GM18498 (cell line): ENCODE measurements at regions not wholly inside any gene's neighbourhood (a gene's known extent, or its start where the extent isn't known, plus 50 kb on each side); places are given as distances from the start of the nearest gene placed in this dataset.

ENCODE experiments used
- ATAC-seq: cut with Tn5 transposase; IDR thresholded peaks from one replicate; pipeline ENCODE4 v1.9.1; 2021; ENCODE audit warnings: mild to moderate bottlenecking, moderate library complexity; ENCODE audit not compliant: unreplicated experiment

GRCh38 chr11:128407962-128408361, 179.4 kb downstream of the ETS1 start:
- no peak for ATAC-seq

GRCh38 chr11:128405714-128406662, 181.4 kb downstream of the ETS1 start:
- ATAC-seq: peak; percentile 69

- no peak for ATAC-seq
These were observed 182.2 kb downstream of the ETS1 start for GRCh38 chr11:128405112-128405511.

GRCh38 chr11:128404437-128404836, 182.9 kb downstream of the ETS1 start:
- no peak for ATAC-seq

GRCh38 chr11:128400382-128401203, 186.8 kb downstream of the ETS1 start:
- no peak for ATAC-seq

GRCh38 chr11:128399251-128400121, 187.9 kb downstream of the ETS1 start:
- ATAC-seq: peak; percentile 78

- peak; percentile 51 for ATAC-seq
These were observed 188.7 kb downstream of the ETS1 start for GRCh38 chr11:128398517-128399250.

- ATAC-seq: no peak
These were observed 190.0 kb downstream of the ETS1 start for GRCh38 chr11:128397362-128397761.

GRCh38 chr11:128394431-128395089, 192.8 kb downstream of the ETS1 start:
- ATAC-seq: no peak

GRCh38 chr11:128392259-128392658, 195.1 kb downstream of the ETS1 start:
- ATAC-seq: no peak

GRCh38 chr11:128391811-128392210, 195.5 kb downstream of the ETS1 start:
- no peak for ATAC-seq

- ATAC-seq: no peak
These were observed 197.1 kb downstream of the ETS1 start for GRCh38 chr11:128390246-128390645.

GRCh38 chr11:128389461-128389976, 197.8 kb downstream of the ETS1 start:
- ATAC-seq: no peak

- ATAC-seq: no peak
These were observed 199.0 kb downstream of the ETS1 start for GRCh38 chr11:128388206-128388815.

- no peak for ATAC-seq
These were observed 207.5 kb downstream of the ETS1 start for GRCh38 chr11:128379587-128380580.

GRCh38 chr11:128375961-128376360, 211.4 kb downstream of the ETS1 start:
- ATAC-seq: no peak

- no peak for ATAC-seq
These were observed 213.3 kb downstream of the ETS1 start for GRCh38 chr11:128374026-128374425.

GRCh38 chr11:128372977-128373376, 214.4 kb downstream of the ETS1 start:
- no peak for ATAC-seq
